Body of pancreas (tissue), 4 donors: ENCODE measurements at regions not wholly inside any gene's neighbourhood (a gene's known extent, or its start where the extent isn't known, plus 50 kb on each side); places are given as distances from the start of the nearest gene placed in this dataset.

Source experiments
- ATAC-seq: fragments of 150-250 bp; one replicate; pipeline ENCODE4 v1.9.1; 2016
- DNase-seq, 4 donors: peaks; one replicate each; pipeline ENCODE4 v3.0.0-alpha.2; 2019
- H3K27ac ChIP-seq, 4 donors: fragments of 200-600 bp; sonication (generic); 1 replicate in 3 of 4; 2 replicates in 1 of 4; pipeline versions ENCODE4 v1.5.1 to v1.6.1; 2016 to 2019; ENCODE audit warnings: mild to moderate bottlenecking in 1 of 4, mixed read lengths in 1 of 4, moderate library complexity in 1 of 4
- H3K27me3 ChIP-seq, 2 donors: fragments of 200-600 bp; sonication (generic); one replicate each; pipeline ENCODE4 v1.6.0; 2016; ENCODE audit warnings: mild to moderate bottlenecking in 1 of 2
- H3K36me3 ChIP-seq, 2 donors: fragments of 200-600 bp; sonication (generic); replicated peaks in 1 of 2; 2 replicates each; pipeline ENCODE4 v1.5.1; 2016; ENCODE audit warnings: low read depth in 2 of 2; ENCODE audit not compliant: insufficient read depth in 1 of 2
- H3K4me1 ChIP-seq: fragments of 200-600 bp; sonication (generic); one replicate; pipeline ENCODE4 v1.6.0; 2016
- H3K4me3 ChIP-seq, 2 donors: fragments of 200-600 bp; sonication (generic); 1 replicate in 1 of 2; 2 replicates in 1 of 2; pipeline ENCODE4 v1.5.1; 2016 to 2019
- H3K9me3 ChIP-seq, 3 donors: fragments of 200-600 bp; sonication (generic); 1 replicate in 2 of 3; 2 replicates in 1 of 3; pipeline ENCODE4 v1.5.1; 2016
- CTCF ChIP-seq, 7 experiments: fragments of 450-650 bp in 4 of 7; fragments of 200-600 bp in 3 of 7; sonication (generic) in 3 of 7; IDR thresholded peaks; one replicate each; pipeline ENCODE4 v1.5.1; 2016 to 2019; ENCODE audit warnings: antibody characterized with exemption in 7 of 7
- POLR2A ChIP-seq, 3 donors: fragments of 450-650 bp; IDR thresholded peaks; one replicate each; pipeline ENCODE4 v1.6.1; 2016; ENCODE audit warnings: antibody characterized with exemption in 3 of 3, mild to moderate bottlenecking in 2 of 3
- WGBS, 2 donors: methylation state at CpG; one replicate each; pipeline ENCODE4 v1.1.5; 2017; 5-methylcytosine and 5-hydroxymethylcytosine counted together
- intact Hi-C: fragments of 100-400 bp; cut with DNase I; formaldehyde crosslinking; loops from one replicate; pipeline ENCODE4 v1.15.1; 2023

GRCh38 chr6:133004304-133004884 is 190.0 kb downstream of the RPS12 start:
- H3K4me3 ChIP-seq, result no peak overlapping the region
- 86% methylated on average over 2 of the region's 2 CpGs for WGBS, 2 donors
- intact Hi-C loops, result no loop called here

GRCh38 chr6:133012774-133013173 is 198.4 kb downstream of the RPS12 start:
- intact Hi-C loops, result no loop called here
- Histone ChIP-seq H3K27me3 (no peaks in the 10 kb centered on the region), H3K4me1 (no peaks in the 10 kb centered on the region), H3K4me3 (no peak overlapping the region), H3K9me3 (no peaks in the 10 kb centered on the region), H3K36me3 (no peaks in the 10 kb centered on the region), H3K27ac (no peak overlapping the region)
- ATAC-seq (no peak), DNase-seq (no peak)
- WGBS, 2 donors, result 50 to 65% methylated on average over 1 of the region's 1 CpG
- no peak for TF ChIP-seq POLR2A (IDR thresholded peaks at IDR 0.05)
- no peak for TF ChIP-seq CTCF (IDR thresholded peaks at IDR 0.05)

More at GRCh38 chr6:133004304-133004884, 190.0 kb downstream of the RPS12 start:
- Histone ChIP-seq H3K9me3 (no peaks in the 10 kb centered on the region), H3K4me1 (no peaks in the 10 kb centered on the region), H3K27ac (no peak overlapping the region), H3K36me3 (no peaks in the 10 kb centered on the region), H3K27me3 (no peaks in the 10 kb centered on the region)
- ATAC-seq (no peak), DNase-seq (no peak)
- no peak for TF ChIP-seq CTCF (IDR thresholded peaks at IDR 0.05)
- TF ChIP-seq POLR2A (IDR thresholded peaks at IDR 0.05), result no peak

GRCh38 chr6:133016631-133017030 is 202.3 kb downstream of the RPS12 start:
- WGBS, 2 donors, result 77 to 85% methylated on average over 5 of the region's 5 CpGs
- H3K4me1 ChIP-seq, result no peaks in the 10 kb centered on the region
- no peak overlapping the region for H3K4me3 ChIP-seq
- ATAC-seq (no peak), DNase-seq (no peak)
- H3K27ac ChIP-seq, result no peak overlapping the region
- no peaks in the 10 kb centered on the region for H3K36me3 ChIP-seq
- H3K27me3 ChIP-seq, result no peaks in the 10 kb centered on the region
- intact Hi-C loops, result no loop called here
- TF ChIP-seq CTCF (IDR thresholded peaks at IDR 0.05), result no peak
- no peak for TF ChIP-seq POLR2A (IDR thresholded peaks at IDR 0.05)
- no peaks in the 10 kb centered on the region for H3K9me3 ChIP-seq

GRCh38 chr6:133017581-133017980 is 203.2 kb downstream of the RPS12 start:
- TF ChIP-seq CTCF (IDR thresholded peaks at IDR 0.05), result no peak
- no peak for TF ChIP-seq POLR2A (IDR thresholded peaks at IDR 0.05)
- DNase-seq (no peak), ATAC-seq (no peak)
- H3K27ac ChIP-seq, result no peak overlapping the region
- no peaks in the 10 kb centered on the region for H3K36me3 ChIP-seq
- H3K27me3 ChIP-seq, result no peaks in the 10 kb centered on the region
- H3K4me1 ChIP-seq, result no peaks in the 10 kb centered on the region
- 46 to 59% methylated on average over 5 of the region's 5 CpGs for WGBS, 2 donors
- intact Hi-C loops, result no loop called here
- no peak overlapping the region for H3K4me3 ChIP-seq
- no peaks in the 10 kb centered on the region for H3K9me3 ChIP-seq

GRCh38 chr6:133026705-133027104 is 212.3 kb downstream of the RPS12 start:
- no peaks in the 10 kb centered on the region for H3K4me1 ChIP-seq
- ATAC-seq, result no peak
- H3K9me3 ChIP-seq, result no peaks in the 10 kb centered on the region
- H3K4me3 ChIP-seq, result no peak overlapping the region
- TF ChIP-seq POLR2A (IDR thresholded peaks at IDR 0.05) (no peak), CTCF (IDR thresholded peaks at IDR 0.05) (no peak)
- H3K27ac ChIP-seq, result no peak overlapping the region
- intact Hi-C loops, result no loop called here
- no peaks in the 10 kb centered on the region for H3K27me3 ChIP-seq
- DNase-seq, result no peak
- H3K36me3 ChIP-seq, result no peaks in the 10 kb centered on the region
- 79% methylated on average over 2 of the region's 2 CpGs; no CpG with 5 or more reads in 1 of the 2 donors for WGBS, 2 donors
